HL-60 (cell line): ENCODE measurements at regions not wholly inside any gene's neighbourhood (a gene's known extent, or its start where the extent isn't known, plus 50 kb on each side); places are given as distances from the start of the nearest gene placed in this dataset.

Source experiments
- GABPA ChIP-seq: IDR thresholded peaks from 2 replicates; pipeline ENCODE4 v1.6.1; 2012; ENCODE audit warnings: low read depth
- POLR2AphosphoS5 ChIP-seq: IDR thresholded peaks from 2 replicates; pipeline ENCODE4 v1.6.1; 2012; ENCODE audit warnings: low read depth
- REST ChIP-seq: IDR thresholded peaks from 2 replicates; pipeline ENCODE4 v1.6.1; 2012; ENCODE audit warnings: low read depth; ENCODE audit not compliant: insufficient replicate concordance
- SPI1 ChIP-seq: IDR thresholded peaks from 2 replicates; pipeline ENCODE4 v1.6.1; 2012; ENCODE audit warnings: low read depth, mild to moderate bottlenecking, borderline replicate concordance
- TF ChIP-seq, protein P1 (sequence below): IDR thresholded peaks from one replicate; pipeline ENCODE4 v1.5.1; 2011; ENCODE audit warnings: low read length, control low read depth, inconsistent platforms; ENCODE audit not compliant: insufficient read depth

DNA sequence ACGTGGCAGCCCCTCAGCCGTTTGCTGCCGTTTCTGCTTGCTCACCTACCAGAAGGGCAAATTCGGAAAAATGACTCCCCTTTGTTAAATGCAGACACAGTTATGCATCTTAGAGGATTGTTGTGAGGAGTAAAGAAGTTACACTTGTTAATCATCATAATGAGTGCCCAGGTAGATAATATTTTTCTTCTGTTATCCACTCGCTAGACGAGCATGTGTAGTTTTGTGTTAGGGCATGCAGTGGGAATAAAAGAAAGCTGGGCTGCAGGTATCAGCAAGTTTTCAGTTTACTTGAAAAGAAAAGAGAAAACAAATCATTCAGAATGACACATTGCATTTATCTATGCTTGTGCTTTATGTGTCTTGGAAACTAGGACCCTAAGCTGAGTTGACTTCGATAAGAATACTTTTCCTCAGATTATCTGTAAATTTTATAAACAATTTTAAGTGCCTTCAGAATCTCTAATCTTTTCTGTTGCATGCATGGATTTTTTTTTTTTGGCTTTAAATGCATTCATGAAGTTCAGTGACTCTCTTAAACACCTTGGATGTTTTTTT lies 365.3 kb downstream of the QKI start:
- TF ChIP-seq, protein P1, sequence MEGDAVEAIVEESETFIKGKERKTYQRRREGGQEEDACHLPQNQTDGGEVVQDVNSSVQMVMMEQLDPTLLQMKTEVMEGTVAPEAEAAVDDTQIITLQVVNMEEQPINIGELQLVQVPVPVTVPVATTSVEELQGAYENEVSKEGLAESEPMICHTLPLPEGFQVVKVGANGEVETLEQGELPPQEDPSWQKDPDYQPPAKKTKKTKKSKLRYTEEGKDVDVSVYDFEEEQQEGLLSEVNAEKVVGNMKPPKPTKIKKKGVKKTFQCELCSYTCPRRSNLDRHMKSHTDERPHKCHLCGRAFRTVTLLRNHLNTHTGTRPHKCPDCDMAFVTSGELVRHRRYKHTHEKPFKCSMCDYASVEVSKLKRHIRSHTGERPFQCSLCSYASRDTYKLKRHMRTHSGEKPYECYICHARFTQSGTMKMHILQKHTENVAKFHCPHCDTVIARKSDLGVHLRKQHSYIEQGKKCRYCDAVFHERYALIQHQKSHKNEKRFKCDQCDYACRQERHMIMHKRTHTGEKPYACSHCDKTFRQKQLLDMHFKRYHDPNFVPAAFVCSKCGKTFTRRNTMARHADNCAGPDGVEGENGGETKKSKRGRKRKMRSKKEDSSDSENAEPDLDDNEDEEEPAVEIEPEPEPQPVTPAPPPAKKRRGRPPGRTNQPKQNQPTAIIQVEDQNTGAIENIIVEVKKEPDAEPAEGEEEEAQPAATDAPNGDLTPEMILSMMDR, result no peak
- no peak for TF ChIP-seq POLR2AphosphoS5
- TF ChIP-seq SPI1, result no peak
- TF ChIP-seq REST, result no peak
- TF ChIP-seq GABPA, result no peak
